ENCODE measurements at regions not wholly inside any gene's neighbourhood (a gene's known extent, or its start where the extent isn't known, plus 50 kb on each side); places are given as distances from the start of the nearest gene placed in this dataset.

DNA sequence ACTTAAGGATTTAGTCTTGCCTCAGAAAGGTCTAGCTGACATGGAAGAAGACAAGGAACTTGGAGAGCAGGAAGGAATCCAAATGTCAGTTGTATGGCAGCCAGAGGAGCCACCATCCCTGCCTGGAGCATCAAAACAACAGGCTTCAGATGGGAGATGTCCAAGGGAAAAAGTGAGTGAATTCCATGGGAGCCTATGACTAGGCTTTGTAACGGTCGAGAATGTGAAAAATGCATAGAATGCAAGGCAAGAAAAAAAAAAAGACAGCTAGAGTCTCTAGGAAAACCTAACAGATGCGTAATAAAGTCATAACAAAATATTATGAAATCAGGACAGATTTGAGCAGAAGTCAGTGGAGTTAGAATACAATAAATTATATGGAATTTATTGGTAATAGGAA, 183.7 kb upstream of the LSM14A start:
- TF ChIP-seq, protein P1, sequence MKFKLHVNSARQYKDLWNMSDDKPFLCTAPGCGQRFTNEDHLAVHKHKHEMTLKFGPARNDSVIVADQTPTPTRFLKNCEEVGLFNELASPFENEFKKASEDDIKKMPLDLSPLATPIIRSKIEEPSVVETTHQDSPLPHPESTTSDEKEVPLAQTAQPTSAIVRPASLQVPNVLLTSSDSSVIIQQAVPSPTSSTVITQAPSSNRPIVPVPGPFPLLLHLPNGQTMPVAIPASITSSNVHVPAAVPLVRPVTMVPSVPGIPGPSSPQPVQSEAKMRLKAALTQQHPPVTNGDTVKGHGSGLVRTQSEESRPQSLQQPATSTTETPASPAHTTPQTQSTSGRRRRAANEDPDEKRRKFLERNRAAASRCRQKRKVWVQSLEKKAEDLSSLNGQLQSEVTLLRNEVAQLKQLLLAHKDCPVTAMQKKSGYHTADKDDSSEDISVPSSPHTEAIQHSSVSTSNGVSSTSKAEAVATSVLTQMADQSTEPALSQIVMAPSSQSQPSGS (CRISPR knock-in tag; IDR thresholded peaks at IDR 0.05; ENCODE audit: borderline replicate concordance, low read depth) = no peak
- TF ChIP-seq, protein P2, sequence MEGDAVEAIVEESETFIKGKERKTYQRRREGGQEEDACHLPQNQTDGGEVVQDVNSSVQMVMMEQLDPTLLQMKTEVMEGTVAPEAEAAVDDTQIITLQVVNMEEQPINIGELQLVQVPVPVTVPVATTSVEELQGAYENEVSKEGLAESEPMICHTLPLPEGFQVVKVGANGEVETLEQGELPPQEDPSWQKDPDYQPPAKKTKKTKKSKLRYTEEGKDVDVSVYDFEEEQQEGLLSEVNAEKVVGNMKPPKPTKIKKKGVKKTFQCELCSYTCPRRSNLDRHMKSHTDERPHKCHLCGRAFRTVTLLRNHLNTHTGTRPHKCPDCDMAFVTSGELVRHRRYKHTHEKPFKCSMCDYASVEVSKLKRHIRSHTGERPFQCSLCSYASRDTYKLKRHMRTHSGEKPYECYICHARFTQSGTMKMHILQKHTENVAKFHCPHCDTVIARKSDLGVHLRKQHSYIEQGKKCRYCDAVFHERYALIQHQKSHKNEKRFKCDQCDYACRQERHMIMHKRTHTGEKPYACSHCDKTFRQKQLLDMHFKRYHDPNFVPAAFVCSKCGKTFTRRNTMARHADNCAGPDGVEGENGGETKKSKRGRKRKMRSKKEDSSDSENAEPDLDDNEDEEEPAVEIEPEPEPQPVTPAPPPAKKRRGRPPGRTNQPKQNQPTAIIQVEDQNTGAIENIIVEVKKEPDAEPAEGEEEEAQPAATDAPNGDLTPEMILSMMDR (IDR thresholded peaks at IDR 0.05) = no peak
- TF ChIP-seq TCF7 (CRISPR knock-in tag; IDR thresholded peaks at IDR 0.05; ENCODE audit: low read depth) (no peak), SMAD4 (CRISPR knock-in tag; IDR thresholded peaks at IDR 0.05) (no peak)
